NCI-H1048 (cell line): ENCODE measurements at regions not wholly inside any gene's neighbourhood (a gene's known extent, or its start where the extent isn't known, plus 50 kb on each side); places are given as distances from the start of the nearest gene placed in this dataset.
"Not testable (repeated sequence)": the region's sequence is repeated elsewhere in the genome, so short reads cannot be mapped to it uniquely, and the experiment has no call there.

Experiments used
- DNase-seq: peaks from one replicate; lab custom pipeline; 2025; lab: John Stamatoyannopoulos, UW

- no peak for DNase-seq
These were observed 457.0 kb downstream of the SPATA31D1 start for GRCh38 chr9:82445556-82445955.

DNA sequence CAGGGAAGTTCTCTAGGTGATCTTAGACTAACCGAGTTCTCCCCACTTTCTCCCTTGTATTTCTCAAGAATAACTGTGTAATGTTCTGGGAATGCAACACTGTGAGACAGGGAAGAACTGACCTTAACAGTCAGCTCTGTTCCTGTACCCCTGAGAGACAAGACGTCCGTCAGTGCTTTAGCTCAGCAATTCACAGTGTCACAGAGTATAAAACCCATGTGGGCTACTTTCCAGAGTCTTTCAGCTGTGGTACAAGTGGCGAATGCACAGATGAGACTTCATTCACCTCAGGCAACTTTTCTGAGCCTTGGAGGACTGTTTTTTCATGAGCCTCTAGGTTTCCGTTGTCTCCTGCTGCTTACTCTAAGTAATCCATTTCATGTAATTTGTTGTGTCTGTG is 458.8 kb downstream of the SPATA31D1 start:
- no peak for DNase-seq

GRCh38 chr9:82449986-82450385 is 461.4 kb downstream of the SPATA31D1 start:
- DNase-seq = no peak

DNA sequence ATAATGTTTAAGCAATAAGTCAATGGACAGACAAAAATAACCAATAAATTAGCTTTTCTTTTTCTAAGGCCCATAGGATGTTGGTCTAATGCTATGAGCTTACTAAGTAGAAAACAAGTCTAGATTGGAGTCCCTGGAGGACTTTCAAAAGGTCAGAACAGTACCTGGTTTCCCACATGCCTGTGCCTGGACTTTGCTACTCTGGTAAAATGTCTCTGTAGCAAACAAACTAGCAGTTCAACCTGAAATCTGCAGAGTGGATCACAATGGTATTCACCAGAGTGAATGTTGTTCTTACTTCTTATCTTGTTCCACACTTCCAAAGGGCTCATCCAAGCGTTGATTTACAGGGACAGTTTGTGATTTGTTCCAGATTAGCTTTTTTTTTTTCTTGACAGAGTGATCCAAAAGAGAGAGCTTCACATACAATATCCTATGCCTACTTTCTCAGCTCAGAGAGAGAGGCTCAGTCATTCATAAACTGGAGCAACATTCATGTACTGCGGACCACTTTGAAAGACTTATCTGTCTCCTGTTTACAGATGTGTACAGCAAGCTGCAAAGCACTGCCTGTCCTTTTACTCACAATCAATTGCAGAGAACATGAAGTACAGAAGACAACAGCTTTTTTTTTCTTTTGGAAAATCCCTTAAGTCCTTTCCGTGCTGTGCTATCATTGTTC is 466.1 kb downstream of the SPATA31D1 start:
- no peak for DNase-seq

GRCh38 chr9:82456642-82457041 is 468.1 kb downstream of the SPATA31D1 start:
- DNase-seq = no peak

DNA sequence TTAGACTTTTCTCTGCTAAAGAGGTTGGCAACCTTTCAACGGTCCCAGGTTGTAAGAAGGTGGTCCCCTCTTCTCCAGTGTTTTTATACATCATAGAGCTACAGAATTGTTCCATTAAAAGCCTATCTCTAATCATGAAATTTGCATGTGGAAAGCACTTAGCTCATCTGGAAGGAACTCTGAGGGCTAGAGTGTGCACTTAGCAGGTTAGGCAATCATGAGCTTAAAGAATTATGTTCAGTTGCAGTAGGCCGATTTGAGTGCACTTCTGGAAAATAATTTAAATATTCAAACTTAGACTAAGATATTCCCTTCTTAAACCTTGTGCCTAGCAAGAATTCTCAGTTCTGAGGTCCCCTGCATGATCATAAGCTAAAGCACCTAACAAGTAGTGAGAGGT is 468.7 kb downstream of the SPATA31D1 start:
- no peak for DNase-seq

DNA sequence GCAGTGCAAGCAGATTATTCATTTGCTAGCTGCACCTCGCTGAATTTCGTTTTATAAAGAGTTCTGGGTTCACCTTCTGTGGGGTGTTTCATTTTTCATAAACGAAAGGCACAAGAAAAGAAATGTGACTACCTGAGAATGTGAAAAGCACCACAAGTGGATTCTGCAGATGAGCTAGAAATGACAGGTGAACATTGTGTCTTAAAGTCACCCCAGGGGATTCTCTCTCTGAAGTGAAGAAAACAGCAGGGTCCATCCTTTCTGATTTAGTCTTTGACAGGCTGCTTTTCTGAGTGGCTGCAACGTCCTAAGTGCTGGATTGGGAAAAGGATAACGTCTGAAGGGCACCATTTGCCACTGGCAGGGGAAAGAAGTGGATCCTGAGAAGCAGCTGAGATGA is 469.3 kb downstream of the SPATA31D1 start:
- no peak for DNase-seq

DNA sequence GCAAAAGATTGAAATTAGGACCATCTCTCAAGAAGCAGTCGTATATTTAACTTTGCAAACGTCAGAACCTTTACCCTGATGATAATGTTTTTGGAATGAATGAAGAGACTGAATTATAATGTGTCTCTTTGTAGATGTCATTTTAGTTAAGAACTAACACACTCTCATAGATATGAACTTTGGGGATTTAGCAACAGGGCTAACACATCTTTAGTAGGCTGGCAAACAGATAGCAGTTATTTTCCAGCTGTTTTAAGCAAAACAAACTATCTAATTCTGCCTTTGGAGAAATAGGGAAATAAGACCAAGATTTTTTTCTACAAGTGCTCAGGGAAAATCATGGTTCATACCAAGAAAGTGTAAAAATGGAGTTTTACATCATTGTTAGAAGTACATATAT is 469.7 kb downstream of the SPATA31D1 start:
- DNase-seq = no peak

DNA sequence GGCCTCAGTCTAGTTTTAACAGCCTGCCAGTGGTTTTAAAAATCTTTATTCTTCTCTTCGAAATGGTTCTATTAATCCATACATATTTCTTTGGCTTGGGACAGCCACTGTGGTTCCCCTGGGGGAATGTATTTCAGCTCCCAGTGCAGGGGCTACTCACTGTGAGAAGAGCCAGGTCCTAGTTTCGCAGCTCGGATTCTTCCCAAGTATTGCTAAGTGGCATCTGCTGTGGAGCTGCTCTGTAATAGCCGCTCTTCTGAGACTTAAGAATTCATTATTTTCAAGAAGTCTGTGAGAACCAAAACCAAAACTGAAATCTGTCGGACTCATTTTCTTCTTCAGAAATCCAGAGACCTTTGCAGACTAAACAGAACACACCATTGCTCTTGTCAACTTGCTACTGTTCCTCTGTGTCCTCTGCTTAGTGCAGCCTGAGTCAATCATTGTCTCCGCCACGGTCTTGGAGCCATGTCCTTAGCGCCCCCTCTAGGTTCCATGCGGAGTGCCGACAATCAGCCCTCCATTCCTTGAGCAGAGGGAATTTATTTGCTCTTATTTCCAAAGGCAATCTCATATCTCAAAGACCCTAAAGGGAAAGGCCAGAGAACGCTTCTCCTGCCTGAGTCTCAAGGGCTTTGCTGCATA is 478.2 kb downstream of the SPATA31D1 start:
- DNase-seq = no peak

DNA sequence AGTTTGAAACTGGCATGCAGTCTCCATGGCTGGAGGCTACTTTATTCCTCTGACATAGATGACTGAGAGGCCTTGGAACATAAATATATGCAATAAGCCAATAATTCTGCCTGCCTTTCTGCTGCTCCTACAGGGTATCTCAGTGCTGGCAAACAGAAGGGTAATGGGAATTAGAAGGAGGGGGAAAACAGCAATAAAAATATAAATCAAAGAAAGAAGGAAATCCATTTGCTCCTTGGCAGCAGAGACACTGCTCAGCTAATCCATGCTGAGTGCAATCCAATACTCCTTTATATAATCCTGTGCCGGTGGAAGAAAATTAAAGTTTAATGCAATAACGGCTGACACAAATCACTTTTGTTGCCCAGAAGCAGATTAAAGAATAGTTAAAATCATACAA is 478.9 kb downstream of the SPATA31D1 start:
- no peak for DNase-seq

- DNase-seq = no peak
These were observed 485.7 kb downstream of the SPATA31D1 start for GRCh38 chr9:82474235-82474634.

- DNase-seq = no peak
These were observed 487.2 kb downstream of the SPATA31D1 start for GRCh38 chr9:82475584-82476301.

DNA sequence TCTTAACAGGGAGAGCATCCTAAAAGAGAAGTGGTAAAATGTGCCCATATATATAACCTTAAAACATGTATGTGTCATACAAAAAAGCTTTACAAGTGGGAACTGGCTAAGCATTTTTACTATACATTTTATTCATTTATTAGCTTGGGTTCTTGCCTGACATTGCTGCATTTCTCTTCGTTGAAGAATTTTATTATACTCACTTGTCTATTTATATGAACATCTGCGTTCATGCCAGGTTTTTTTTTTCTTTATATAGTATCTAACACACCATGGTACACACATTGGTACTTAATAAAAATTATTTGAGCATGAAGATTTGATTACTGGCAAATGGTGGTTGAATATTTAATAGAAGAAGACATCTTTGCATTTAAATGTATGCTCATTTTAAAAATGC is 492.3 kb downstream of the SPATA31D1 start:
- no peak for DNase-seq

GRCh38 chr9:82487935-82488312 is 499.4 kb downstream of the SPATA31D1 start:
- DNase-seq = no peak

DNA sequence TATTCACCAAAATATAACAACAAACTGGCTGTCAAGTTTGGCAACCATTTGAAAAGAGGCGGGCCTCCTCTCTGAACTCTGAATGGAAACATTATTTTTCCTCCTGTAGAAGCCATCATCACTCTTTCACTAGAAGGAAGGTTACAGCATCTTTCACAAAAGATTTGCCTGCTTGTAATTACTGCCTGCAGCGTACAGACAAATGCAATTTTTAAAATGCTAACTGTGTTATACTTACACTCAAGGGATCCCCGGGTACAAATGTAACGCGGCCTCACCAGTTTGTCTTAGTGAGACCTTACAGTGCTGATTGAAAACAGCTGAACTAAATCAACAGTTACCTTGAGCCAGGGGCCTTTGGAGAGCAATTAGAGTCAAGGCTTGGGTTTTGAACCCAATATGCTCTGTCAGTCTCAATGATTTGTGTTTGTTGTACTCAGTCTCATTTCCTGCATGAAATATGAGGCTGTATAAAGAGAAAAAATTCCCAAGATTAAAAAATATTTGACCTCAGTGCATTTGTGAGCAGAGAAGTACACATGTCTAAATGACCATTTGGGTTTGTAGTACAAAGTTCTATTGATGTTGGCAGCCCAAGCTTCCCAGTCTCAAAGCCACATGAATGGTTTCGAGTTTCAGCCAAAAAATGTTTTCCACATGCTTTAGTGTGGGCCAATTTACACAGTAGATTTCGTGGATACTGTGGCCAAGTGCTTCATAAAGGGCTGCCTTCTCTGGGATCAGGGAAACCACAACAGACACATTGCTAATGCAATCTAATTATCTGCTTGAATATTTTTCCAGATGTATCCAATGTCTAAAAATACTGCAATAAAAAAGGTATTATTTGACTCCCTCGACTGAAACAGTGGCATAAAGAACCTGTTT is 500.0 kb downstream of the SPATA31D1 start:
- peak; percentile 78 for DNase-seq

DNA sequence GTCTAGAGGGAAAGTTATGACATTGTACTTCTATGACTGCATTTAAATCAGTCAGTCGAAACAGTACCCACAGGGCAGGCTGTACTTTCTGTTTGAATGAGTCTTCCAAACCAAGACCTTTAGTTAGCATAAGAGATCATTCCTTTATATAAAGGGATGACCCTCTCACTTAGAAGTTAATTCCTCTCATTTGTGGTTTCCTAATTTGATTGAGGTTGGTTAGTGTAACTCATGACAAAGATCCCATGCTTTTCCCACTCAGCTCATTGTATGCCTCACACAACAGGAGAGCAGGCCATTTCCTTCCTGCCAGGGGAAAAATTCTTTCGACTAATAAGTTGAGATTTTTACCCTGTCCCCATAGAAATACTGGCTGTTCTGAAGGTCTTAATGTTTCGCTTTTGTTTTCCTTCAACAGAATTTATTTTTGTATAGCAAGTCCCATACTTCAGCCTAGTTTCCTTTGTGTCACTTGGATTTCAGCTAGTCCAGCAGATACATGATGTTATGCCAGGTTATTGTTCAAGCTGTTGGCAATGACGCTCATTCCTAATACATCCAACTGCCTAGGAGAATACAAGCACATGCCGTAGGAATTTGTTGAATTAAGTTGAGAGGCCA is 500.7 kb downstream of the SPATA31D1 start:
- DNase-seq = no peak

DNA sequence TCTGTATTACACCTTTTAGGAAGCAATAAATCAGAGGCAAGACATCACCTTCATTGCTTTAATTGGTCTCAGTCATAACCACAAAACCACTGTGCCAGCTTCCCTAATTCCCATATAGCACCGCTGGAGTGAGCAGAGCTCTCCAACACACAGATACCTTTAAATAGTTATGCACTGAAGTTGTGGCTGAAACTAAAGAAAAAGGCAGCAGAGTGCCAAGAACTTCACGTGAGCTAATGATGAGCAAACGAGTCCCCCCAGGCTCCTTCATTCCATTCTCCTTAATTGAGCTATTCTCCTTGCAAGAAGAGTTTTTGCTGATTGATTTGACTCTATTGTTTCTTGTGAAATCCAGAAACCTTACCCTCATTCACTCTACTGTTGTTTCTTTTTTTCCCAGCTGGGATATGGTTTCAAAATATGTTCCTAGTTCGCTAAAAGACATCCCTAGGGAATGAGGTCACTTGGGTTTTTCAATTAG is 501.5 kb downstream of the SPATA31D1 start:
- DNase-seq = no peak

- DNase-seq = not testable (repeated sequence)
These were observed 502.2 kb downstream of the SPATA31D1 start for GRCh38 chr9:82490821-82491220.

- no peak for DNase-seq
These were observed 503.0 kb downstream of the SPATA31D1 start for GRCh38 chr9:82491604-82492003.

GRCh38 chr9:82492274-82492673 is 503.7 kb downstream of the SPATA31D1 start:
- DNase-seq = no peak

GRCh38 chr9:82495884-82496777 is 507.6 kb downstream of the SPATA31D1 start:
- DNase-seq = no peak
